T-helper 17 cell (primary cell): ENCODE measurements at regions not wholly inside any gene's neighbourhood (a gene's known extent, or its start where the extent isn't known, plus 50 kb on each side); places are given as distances from the start of the nearest gene placed in this dataset.

ENCODE experiments used
- ATAC-seq: fragments of 150-1000 bp; cut with Tn5 transposase; 2 replicates; pipeline ENCODE4 v1.10.0; 2021; ENCODE audit warnings: mild to moderate bottlenecking, moderate library complexity
- DNase-seq, 3 donors: peaks; one replicate each; pipeline versions ENCODE4 v3.0.0 to v3.0.0-alpha.2; 2020 to 2021
- H3K9me3 ChIP-seq: one replicate; pipeline ENCODE4 v1.7.0; 2013; ENCODE audit warnings: low read length, mild to moderate bottlenecking; ENCODE audit not compliant: control insufficient read depth, poor library complexity, severe bottlenecking
- H3K27ac Mint-ChIP-seq: one replicate; pipeline ENCODE4 v1.8.0; 2022; ENCODE audit warnings: mild to moderate bottlenecking, moderate library complexity, mixed read lengths
- H3K27me3 Mint-ChIP-seq: one replicate; pipeline ENCODE4 v1.8.0; 2022; ENCODE audit warnings: mixed read lengths
- H3K36me3 Mint-ChIP-seq: one replicate; pipeline ENCODE4 v1.8.0; 2022; ENCODE audit warnings: low read depth, mixed read lengths
- H3K4me1 Mint-ChIP-seq: one replicate; pipeline ENCODE4 v1.8.0; 2022; ENCODE audit warnings: mild to moderate bottlenecking, mixed read lengths
- H3K4me3 Mint-ChIP-seq: one replicate; pipeline ENCODE4 v1.8.0; 2022; ENCODE audit warnings: mild to moderate bottlenecking, moderate library complexity, mixed read lengths

DNA sequence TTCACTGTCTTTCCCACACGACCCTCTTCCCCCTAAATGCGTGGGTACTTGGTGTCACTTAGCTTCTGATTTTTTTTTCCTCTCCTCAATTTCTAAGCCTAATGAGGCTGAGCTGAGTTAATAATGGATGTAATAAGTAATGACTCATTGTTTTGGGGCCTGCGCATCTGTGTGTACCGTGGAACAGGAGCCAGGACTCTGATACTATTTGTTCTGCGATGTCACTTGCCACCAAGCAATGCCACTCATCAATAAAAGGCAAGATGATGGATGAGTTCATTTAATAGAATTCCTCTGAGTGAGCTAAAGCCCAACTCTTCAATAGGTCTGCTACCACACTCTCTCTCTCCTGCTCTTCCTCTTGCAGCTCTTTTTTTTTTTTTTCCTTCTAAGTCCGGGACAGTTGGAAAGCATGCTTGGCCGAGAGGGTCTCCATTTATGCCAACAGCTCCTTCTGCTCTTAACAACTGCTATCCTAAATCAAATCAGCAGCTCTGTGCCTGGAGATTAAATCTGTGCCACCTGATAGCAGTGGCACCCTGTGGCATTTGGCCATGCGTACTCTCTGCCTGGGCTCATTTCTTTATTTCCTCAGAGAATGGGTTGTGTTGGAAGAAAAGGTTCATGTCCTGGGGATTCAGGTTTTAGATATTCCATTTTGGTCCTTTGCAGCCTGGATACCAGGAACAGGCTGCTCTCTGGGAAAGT, 1284.2 kb upstream of the PIK3C3 start:
- ATAC-seq (no peak), DNase-seq (no peak)
- no peak overlapping the region for H3K27ac Mint-ChIP-seq
- H3K4me1 Mint-ChIP-seq = no peaks in the 10 kb centered on the region
- no peak overlapping the region for H3K4me3 Mint-ChIP-seq
- H3K9me3 ChIP-seq = peaks cover 6% of the 10 kb centered on the region
- no peaks in the 10 kb centered on the region for H3K27me3 Mint-ChIP-seq
- no peaks in the 10 kb centered on the region for H3K36me3 Mint-ChIP-seq

DNA sequence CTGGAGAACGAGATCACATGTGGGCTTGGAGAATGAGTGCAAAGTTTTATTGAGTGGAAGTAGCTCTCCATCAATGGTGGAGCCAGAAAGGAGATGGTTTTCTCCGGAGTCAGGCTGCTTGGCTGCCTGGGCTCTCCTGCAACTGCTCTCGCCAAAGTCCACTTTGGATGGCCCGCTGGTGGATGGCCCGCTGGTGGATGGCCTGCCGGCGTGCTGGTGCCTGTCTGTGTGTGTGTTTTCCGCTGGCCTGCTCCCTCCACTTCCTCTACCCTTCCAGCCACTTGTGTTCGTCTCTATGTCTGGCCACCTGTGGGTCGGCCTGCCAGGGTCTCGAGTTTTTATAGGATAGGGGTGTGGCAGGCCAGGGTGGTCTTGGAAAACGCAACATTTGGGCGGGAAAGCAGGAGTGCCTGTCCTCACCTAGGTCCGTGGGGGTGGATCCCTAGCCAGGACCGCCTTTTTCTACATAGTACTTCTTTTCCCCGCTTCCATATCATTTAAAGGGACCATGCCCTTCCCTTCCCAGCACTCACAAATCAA, 1292.1 kb upstream of the PIK3C3 start:
- H3K27me3 Mint-ChIP-seq = no peaks in the 10 kb centered on the region
- no peaks in the 10 kb centered on the region for H3K9me3 ChIP-seq
- H3K27ac Mint-ChIP-seq = no peak overlapping the region
- no peak for DNase-seq
- H3K4me1 Mint-ChIP-seq = no peaks in the 10 kb centered on the region
- no peak for ATAC-seq
- no peaks in the 10 kb centered on the region for H3K36me3 Mint-ChIP-seq
- no peak overlapping the region for H3K4me3 Mint-ChIP-seq

DNA sequence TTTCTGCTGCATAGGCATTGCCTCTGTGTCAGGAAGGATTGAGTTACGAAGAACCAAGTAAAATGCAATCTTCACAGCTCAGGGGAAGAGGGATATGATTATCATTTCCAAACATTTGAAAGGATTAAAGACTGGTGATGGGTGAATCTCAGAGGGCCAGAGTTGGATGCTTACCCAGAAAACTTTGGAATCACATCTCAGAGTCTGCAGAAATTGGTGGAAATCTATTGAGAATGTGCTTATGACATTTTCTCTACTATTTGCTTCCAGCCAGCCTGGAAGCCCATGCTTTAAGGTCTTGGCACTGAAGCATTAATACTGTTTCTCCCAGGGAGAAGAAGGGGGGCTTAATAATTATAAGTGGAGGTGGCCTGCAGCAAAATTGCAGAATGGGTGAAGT, 1301.4 kb upstream of the PIK3C3 start:
- H3K9me3 ChIP-seq = no peaks in the 10 kb centered on the region

DNA sequence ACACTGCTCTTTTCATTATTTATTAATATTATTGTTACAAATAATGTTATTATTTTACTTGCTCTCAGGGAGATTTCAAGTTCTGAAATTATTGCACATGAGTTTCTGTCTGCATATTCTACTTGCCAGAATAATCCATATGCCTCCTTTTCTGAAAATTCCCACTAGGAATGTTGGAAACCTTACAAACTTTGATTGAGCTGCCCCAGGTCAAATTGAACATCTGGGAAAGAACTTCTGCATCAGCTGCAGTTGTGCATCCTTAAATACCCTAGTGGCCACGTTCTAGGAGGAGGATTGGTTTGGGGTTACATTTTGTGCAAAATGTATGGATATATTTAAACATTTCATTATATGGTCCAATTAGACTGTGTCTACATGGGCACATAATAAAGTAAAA, 1302.7 kb upstream of the PIK3C3 start:
- ATAC-seq = no peak
- no peak for DNase-seq
- H3K4me3 Mint-ChIP-seq = no peak overlapping the region
- no peak overlapping the region for H3K27ac Mint-ChIP-seq
- no peaks in the 10 kb centered on the region for H3K27me3 Mint-ChIP-seq
- H3K4me1 Mint-ChIP-seq = no peaks in the 10 kb centered on the region
- H3K9me3 ChIP-seq = no peaks in the 10 kb centered on the region
- no peaks in the 10 kb centered on the region for H3K36me3 Mint-ChIP-seq

More for the DNA sequence above, 1301.4 kb upstream of the PIK3C3 start:
- H3K27me3 Mint-ChIP-seq = no peaks in the 10 kb centered on the region
- H3K4me1 Mint-ChIP-seq = no peaks in the 10 kb centered on the region
- H3K27ac Mint-ChIP-seq = no peak overlapping the region
- ATAC-seq = no peak
- H3K4me3 Mint-ChIP-seq = no peak overlapping the region
- no peak for DNase-seq
- no peaks in the 10 kb centered on the region for H3K36me3 Mint-ChIP-seq

GRCh38 chr18:40651163-40651562, 1303.9 kb upstream of the PIK3C3 start:
- Mint-ChIP-seq H3K4me1 (no peaks in the 10 kb centered on the region), H3K27ac (no peak overlapping the region), H3K36me3 (no peaks in the 10 kb centered on the region), H3K27me3 (no peaks in the 10 kb centered on the region), H3K4me3 (no peak overlapping the region)
- H3K9me3 ChIP-seq = no peaks in the 10 kb centered on the region
- ATAC-seq (no peak), DNase-seq (no peak)

DNA sequence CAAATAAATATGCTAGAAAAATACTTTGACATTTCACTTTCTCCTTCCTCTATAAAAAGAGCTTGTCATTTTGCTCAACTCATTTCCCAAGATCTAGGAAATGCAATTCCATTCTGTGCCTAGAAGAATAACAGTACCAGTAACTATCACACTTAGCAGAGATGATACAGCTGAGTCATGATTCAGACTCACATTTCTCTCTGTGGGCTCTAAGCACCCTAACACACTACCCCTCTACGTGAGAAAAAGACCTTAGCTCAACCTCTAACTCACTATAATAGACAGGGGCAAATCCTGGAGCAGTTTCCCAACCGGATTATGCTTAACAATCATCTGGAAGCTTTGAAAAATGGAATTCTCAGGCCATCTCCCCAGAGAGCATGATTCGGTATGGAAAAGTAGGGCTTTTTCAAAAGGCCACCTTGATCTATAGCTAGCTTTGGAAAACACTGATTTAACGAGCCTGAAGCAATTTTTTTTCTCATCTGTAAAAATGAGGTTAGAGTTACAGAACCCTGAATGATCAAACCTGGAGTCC, 1312.3 kb upstream of the PIK3C3 start:
- H3K9me3 ChIP-seq = no peaks in the 10 kb centered on the region
- Mint-ChIP-seq H3K4me3 (no peak overlapping the region), H3K27me3 (no peaks in the 10 kb centered on the region), H3K36me3 (no peaks in the 10 kb centered on the region), H3K27ac (no peak overlapping the region), H3K4me1 (no peaks in the 10 kb centered on the region)
- no peak for ATAC-seq
- DNase-seq = no peak

DNA sequence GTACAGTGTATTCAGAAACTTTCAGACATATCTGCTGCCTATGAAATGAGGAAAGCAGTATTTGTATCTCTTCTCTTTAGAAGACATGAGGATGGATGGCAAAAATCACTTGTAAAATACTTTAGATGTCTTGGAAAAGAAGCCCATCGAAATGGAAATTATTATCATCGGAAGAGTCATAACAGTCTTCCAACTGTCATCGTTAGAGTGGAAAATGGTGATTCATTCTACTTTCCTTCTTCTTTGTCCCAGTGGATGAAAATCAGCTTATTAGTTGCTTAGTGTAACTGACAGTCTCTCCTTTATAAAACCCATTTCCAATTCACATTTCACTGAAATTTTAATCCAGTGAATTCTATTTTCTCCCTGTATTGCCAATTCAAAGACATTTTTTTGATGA, 1323.7 kb upstream of the PIK3C3 start:
- DNase-seq = no peak
- H3K4me1 Mint-ChIP-seq = no peaks in the 10 kb centered on the region
- no peak for ATAC-seq
- no peaks in the 10 kb centered on the region for H3K36me3 Mint-ChIP-seq
- no peak overlapping the region for H3K27ac Mint-ChIP-seq
- H3K27me3 Mint-ChIP-seq = no peaks in the 10 kb centered on the region
- no peaks in the 10 kb centered on the region for H3K9me3 ChIP-seq
- no peak overlapping the region for H3K4me3 Mint-ChIP-seq

DNA sequence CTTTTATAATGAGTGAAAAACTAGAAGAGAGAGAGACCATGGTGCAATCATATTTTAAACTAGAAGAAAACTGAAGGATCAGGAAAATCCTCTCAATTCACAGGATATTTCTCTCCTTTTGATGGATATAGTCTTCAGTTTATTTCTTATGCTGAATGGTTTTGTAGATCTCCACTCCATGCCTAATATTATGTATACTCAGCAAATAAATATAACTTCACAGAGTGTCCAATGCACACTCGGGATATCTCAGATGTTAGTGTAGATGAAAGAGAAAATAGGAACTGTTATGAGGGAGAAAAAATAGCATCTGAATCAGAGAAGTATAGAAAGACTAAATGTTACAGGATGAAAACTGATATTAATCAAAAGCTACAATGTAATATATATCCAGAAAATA, 1324.5 kb upstream of the PIK3C3 start:
- H3K36me3 Mint-ChIP-seq = no peaks in the 10 kb centered on the region
- DNase-seq = no peak
- H3K9me3 ChIP-seq = no peaks in the 10 kb centered on the region
- H3K4me1 Mint-ChIP-seq = no peaks in the 10 kb centered on the region
- no peak overlapping the region for H3K4me3 Mint-ChIP-seq
- no peak overlapping the region for H3K27ac Mint-ChIP-seq
- ATAC-seq = no peak
- H3K27me3 Mint-ChIP-seq = no peaks in the 10 kb centered on the region

GRCh38 chr18:40624959-40625358, 1330.1 kb upstream of the PIK3C3 start:
- no peak overlapping the region for H3K27ac Mint-ChIP-seq
- ATAC-seq (no peak), DNase-seq (no peak)
- H3K4me1 Mint-ChIP-seq = no peaks in the 10 kb centered on the region
- no peak overlapping the region for H3K4me3 Mint-ChIP-seq
- H3K9me3 ChIP-seq = no peaks in the 10 kb centered on the region
- H3K27me3 Mint-ChIP-seq = no peaks in the 10 kb centered on the region
- no peaks in the 10 kb centered on the region for H3K36me3 Mint-ChIP-seq

DNA sequence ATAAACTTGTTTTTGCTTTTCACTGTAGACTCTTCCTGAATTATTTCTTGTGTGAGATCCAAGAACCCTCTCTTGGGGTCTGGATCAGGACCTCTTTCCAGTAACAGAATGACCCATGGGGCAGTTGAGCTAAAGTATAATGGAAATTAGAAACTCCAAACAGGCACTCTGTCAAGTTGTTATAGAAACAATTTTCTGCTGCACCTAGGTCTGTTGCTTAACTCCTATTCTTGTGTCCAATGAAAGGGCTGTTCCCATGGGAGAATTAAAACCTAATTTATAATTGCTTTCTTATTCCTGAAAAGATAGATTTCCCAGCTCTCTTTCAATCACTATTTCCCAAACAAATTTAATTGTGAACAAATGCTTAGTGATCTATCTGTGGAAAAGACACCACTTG, 1341.3 kb upstream of the PIK3C3 start:
- no peaks in the 10 kb centered on the region for H3K4me1 Mint-ChIP-seq

DNA sequence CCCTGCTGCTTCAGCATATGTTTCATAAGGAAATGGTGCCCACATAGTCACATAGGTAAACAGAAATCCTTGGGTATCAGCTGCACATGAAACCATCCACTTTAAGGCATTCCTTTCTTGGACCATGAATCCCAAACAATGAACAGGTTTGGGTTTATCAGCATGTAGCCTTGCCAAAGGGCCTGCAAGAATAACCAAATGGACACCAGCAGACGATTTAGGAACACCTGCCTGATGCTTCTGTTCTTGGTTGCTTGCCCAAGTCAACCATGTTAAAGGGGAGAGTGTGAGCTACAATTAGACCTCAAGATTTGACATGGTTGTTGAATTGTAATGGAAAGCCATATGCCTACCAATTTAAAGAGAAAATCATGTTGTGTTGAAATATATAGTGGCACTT, 1342.7 kb upstream of the PIK3C3 start:
- DNase-seq = no peak
- Mint-ChIP-seq H3K27me3 (no peaks in the 10 kb centered on the region), H3K4me3 (no peak overlapping the region), H3K36me3 (no peaks in the 10 kb centered on the region), H3K27ac (no peak overlapping the region), H3K4me1 (no peaks in the 10 kb centered on the region)
- no peak for ATAC-seq
- peaks cover 3% of the 10 kb centered on the region for H3K9me3 ChIP-seq

More for the DNA sequence above, 1341.3 kb upstream of the PIK3C3 start:
- no peak for DNase-seq
- Mint-ChIP-seq H3K36me3 (no peaks in the 10 kb centered on the region), H3K27ac (no peak overlapping the region), H3K27me3 (no peaks in the 10 kb centered on the region), H3K4me3 (no peak overlapping the region)
- peaks cover 3% of the 10 kb centered on the region for H3K9me3 ChIP-seq
- no peak for ATAC-seq

GRCh38 chr18:40608226-40608625, 1346.8 kb upstream of the PIK3C3 start:
- Mint-ChIP-seq H3K27ac (no peak overlapping the region), H3K36me3 (no peaks in the 10 kb centered on the region), H3K27me3 (no peaks in the 10 kb centered on the region), H3K4me3 (no peak overlapping the region), H3K4me1 (no peaks in the 10 kb centered on the region)
- ATAC-seq (no peak), DNase-seq (no peak)
- peaks cover 3% of the 10 kb centered on the region for H3K9me3 ChIP-seq

DNA sequence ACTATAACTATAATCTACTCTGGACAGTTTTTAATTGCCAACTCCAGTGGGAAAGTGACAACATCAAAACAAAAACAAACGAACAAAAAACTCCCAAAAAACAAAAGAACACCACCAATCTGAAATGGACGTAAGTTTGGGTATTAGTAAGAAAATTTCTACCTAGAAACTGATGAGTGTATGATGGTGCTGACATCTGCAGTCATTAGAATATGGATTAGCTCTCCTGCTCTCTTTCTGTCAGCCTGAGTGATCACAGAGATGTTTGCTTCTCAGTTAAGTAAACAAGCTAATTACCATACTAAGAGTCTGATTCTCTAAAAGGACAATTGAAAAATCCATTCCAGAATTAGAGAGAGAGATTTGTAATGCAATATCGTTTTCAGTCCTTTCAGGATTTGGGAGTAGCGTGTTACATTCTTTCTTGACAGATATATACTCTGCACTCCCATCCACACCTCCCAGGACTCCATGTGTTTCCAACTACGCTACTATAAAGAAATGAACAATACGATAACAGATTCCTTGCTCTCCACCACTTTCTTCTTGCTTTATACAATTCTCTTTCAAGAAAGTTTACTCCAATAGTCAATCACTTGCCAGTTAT, 1347.4 kb upstream of the PIK3C3 start:
- ATAC-seq (no peak), DNase-seq (no peak)
- peaks cover 3% of the 10 kb centered on the region for H3K9me3 ChIP-seq
- Mint-ChIP-seq H3K4me1 (no peaks in the 10 kb centered on the region), H3K4me3 (no peak overlapping the region), H3K27me3 (no peaks in the 10 kb centered on the region), H3K36me3 (no peaks in the 10 kb centered on the region), H3K27ac (no peak overlapping the region)

GRCh38 chr18:40606996-40607395, 1348.0 kb upstream of the PIK3C3 start:
- H3K4me1 Mint-ChIP-seq = no peaks in the 10 kb centered on the region
- DNase-seq (no peak), ATAC-seq (no peak)
- H3K4me3 Mint-ChIP-seq = no peak overlapping the region
- H3K27me3 Mint-ChIP-seq = no peaks in the 10 kb centered on the region
- H3K9me3 ChIP-seq = peaks cover 3% of the 10 kb centered on the region
- no peaks in the 10 kb centered on the region for H3K36me3 Mint-ChIP-seq
- H3K27ac Mint-ChIP-seq = no peak overlapping the region
